Endothelial cell of umbilical vein (primary cell): ENCODE measurements at regions not wholly inside any gene's neighbourhood (a gene's known extent, or its start where the extent isn't known, plus 50 kb on each side); places are given as distances from the start of the nearest gene placed in this dataset.

Experiments
- BruUV-seq: library from RNA; stranded (reverse); fragments of 400-500 nt; replicated peaks from 2 replicates; lab custom pipeline; 2021; lab: Mats Ljungman, UMichigan
- CTCF ChIA-PET: fragments of 300-600, 350-600 bp; sonication (Branson Sonifier 250); formaldehyde crosslinking; loops from one replicate; lab custom pipeline; 2021; ENCODE audit warnings: antibody characterized with exemption, inconsistent platforms; lab: Charles Lee
- POLR2A ChIA-PET: fragments of 300-600, 350-600 bp; sonication (Branson Sonifier 250); formaldehyde crosslinking; loops from one replicate; lab custom pipeline; 2021; ENCODE audit warnings: antibody characterized with exemption, inconsistent platforms; lab: Charles Lee
- DNase-seq: peaks from one replicate; pipeline ENCODE4 v3.0.0-alpha.2; 2011; ENCODE audit warnings: low read depth, low spot score
- FAIRE-seq: peaks from 2 replicates; lab custom pipeline; 2011; peaks lifted over from hg19 to GRCh38; lab: Jason Lieb, UNC
- H2AFZ ChIP-seq: 2 replicates; pipeline ENCODE4 v1.6.0; 2012; ENCODE audit warnings: low read depth, low read length, control low read depth, inconsistent platforms
- H3K27ac ChIP-seq: 2 replicates; pipeline ENCODE4 v1.5.1; 2011; ENCODE audit warnings: low read depth, mild to moderate bottlenecking, control low read depth, low read length, moderate library complexity; ENCODE audit not compliant: insufficient read depth
- H3K27me3 ChIP-seq, 2 experiments: 2 replicates each; pipeline versions ENCODE4 v1.6.0 to v1.6.1; 2011; ENCODE audit warnings: low read length in 2 of 2, mixed read lengths in 1 of 2; ENCODE audit not compliant: control insufficient read depth in 2 of 2, insufficient read depth in 2 of 2
- H3K36me3 ChIP-seq, 2 experiments: 2 replicates in 1 of 2; 3 replicates in 1 of 2; pipeline ENCODE4 v1.5.1; 2011; ENCODE audit warnings: low read length in 2 of 2, mild to moderate bottlenecking in 1 of 2, moderate library complexity in 1 of 2; ENCODE audit not compliant: control insufficient read depth in 2 of 2, insufficient read depth in 2 of 2; ENCODE audit errors: extremely low read depth in 1 of 2
- H3K4me1 ChIP-seq: 3 replicates; pipeline ENCODE4 v1.5.1; 2011; ENCODE audit warnings: mild to moderate bottlenecking, low read length; ENCODE audit not compliant: control insufficient read depth, insufficient read depth; ENCODE audit errors: extremely low read depth
- H3K4me2 ChIP-seq: 2 replicates; pipeline ENCODE4 v1.6.1; 2011; ENCODE audit warnings: low read length, control low read depth, mixed read lengths; ENCODE audit not compliant: insufficient read depth
- H3K4me3 ChIP-seq, 3 experiments: fragments of 200-600 bp in 1 of 3; sonication (generic), shearing (Covaris generic) in 1 of 3; replicated peaks in 1 of 3; 2 replicates each; pipeline ENCODE4 v1.5.1; 2011 to 2016; ENCODE audit warnings: control low read depth in 3 of 3, low read length in 3 of 3, mild to moderate bottlenecking in 2 of 3, inconsistent platforms in 1 of 3, low read depth in 1 of 3, moderate library complexity in 1 of 3; ENCODE audit not compliant: insufficient read depth in 1 of 3
- H3K79me2 ChIP-seq: 2 replicates; pipeline ENCODE4 v1.6.0; 2012; ENCODE audit warnings: low read length, inconsistent platforms; ENCODE audit not compliant: control insufficient read depth, insufficient read depth
- H3K9ac ChIP-seq: replicated peaks from 2 replicates; pipeline ENCODE3; 2011; ENCODE audit warnings: low read length, control low read depth; ENCODE audit not compliant: insufficient read depth; ENCODE audit errors: extremely low read depth
- H3K9me1 ChIP-seq: replicated peaks from 3 replicates; pipeline ENCODE4 v1.6.0; 2011; ENCODE audit warnings: mild to moderate bottlenecking, low read length; ENCODE audit not compliant: control insufficient read depth, insufficient read depth; ENCODE audit errors: extremely low read depth
- H3K9me3 ChIP-seq: replicated peaks from 2 replicates; pipeline ENCODE4 v1.5.1; 2012; ENCODE audit warnings: low read length, inconsistent platforms; ENCODE audit not compliant: control insufficient read depth, insufficient read depth
- H4K20me1 ChIP-seq: replicated peaks from 2 replicates; pipeline ENCODE3; 2011; ENCODE audit warnings: mild to moderate bottlenecking, low read length; ENCODE audit not compliant: control insufficient read depth, insufficient read depth; ENCODE audit errors: extremely low read depth
- EZH2 ChIP-seq: IDR thresholded peaks from 2 replicates; pipeline ENCODE4 v1.6.1; 2012; ENCODE audit warnings: borderline replicate concordance, low read depth, mild to moderate bottlenecking, moderate library complexity, low read length, inconsistent platforms; ENCODE audit not compliant: severe bottlenecking
- FOS ChIP-seq: IDR thresholded peaks from 2 replicates; pipeline ENCODE4 v1.6.1; 2011; ENCODE audit warnings: mild to moderate bottlenecking, low read length, moderate library complexity, borderline replicate concordance; ENCODE audit not compliant: insufficient read depth
- GATA2 ChIP-seq: IDR thresholded peaks from 2 replicates; pipeline ENCODE4 v1.7.0; 2011; ENCODE audit warnings: low read depth, mild to moderate bottlenecking, moderate library complexity, mixed read lengths, low read length; ENCODE audit not compliant: insufficient read length, insufficient read depth
- JUN ChIP-seq: IDR thresholded peaks from 2 replicates; pipeline ENCODE4 v1.6.1; 2011; ENCODE audit warnings: borderline replicate concordance, low read depth; ENCODE audit not compliant: insufficient read length, insufficient read depth
- MAX ChIP-seq: IDR thresholded peaks from 2 replicates; pipeline ENCODE4 v1.6.1; 2011; ENCODE audit not compliant: insufficient read depth, insufficient read length
- MYC ChIP-seq: IDR thresholded peaks from one replicate; pipeline ENCODE4 v1.6.1; 2011; ENCODE audit warnings: mild to moderate bottlenecking, low read depth, low read length
- POLR2A ChIP-seq: IDR thresholded peaks from 2 replicates; pipeline ENCODE4 v1.6.1; 2012; ENCODE audit warnings: low read depth, mild to moderate bottlenecking, control low read depth, low read length
- POLR2AphosphoS5 ChIP-seq: IDR thresholded peaks from 2 replicates; pipeline ENCODE4 v1.6.1; 2012; ENCODE audit warnings: low read depth, mild to moderate bottlenecking, control low read depth, low read length, moderate library complexity; ENCODE audit not compliant: insufficient read depth
- dilution Hi-C: fragments of 300-500 bp; cut with MboI; formaldehyde crosslinking; loops from one replicate; pipeline ENCODE4 v1.15.0; 2019; ENCODE audit warnings: low sequenced_read_pairs; ENCODE audit not compliant: extremely low pct_ligation_motif_present
- intact Hi-C: fragments of 100-400 bp; cut with micrococcal nuclease; formaldehyde crosslinking; loops from one replicate; pipeline ENCODE4 v1.10.0; 2022

- Histone ChIP-seq H2AFZ (no peak overlapping the region), H3K27ac (no peak overlapping the region), H3K4me2 (no peak overlapping the region), H3K4me1 (no peaks in the 10 kb centered on the region), H3K36me3 (no peaks in the 10 kb centered on the region), H3K9me1 (no peaks in the 10 kb centered on the region), H4K20me1 (no peaks in the 10 kb centered on the region), H3K27me3 (no peaks in the 10 kb centered on the region), H3K9ac (no peak overlapping the region), H3K9me3 (no peaks in the 10 kb centered on the region), H3K79me2 (no peaks in the 10 kb centered on the region), H3K4me3 (no peak overlapping the region)
- intact Hi-C loops = no loop called here
- DNase-seq (no peak), FAIRE-seq (no peak)
- CTCF ChIA-PET = no interaction called here
- POLR2A ChIA-PET = no interaction called here
- dilution Hi-C loops = no loop called here
- no TSS peak for BruUV-seq
- TF ChIP-seq FOS = no peak
- no peak for TF ChIP-seq POLR2A
- TF ChIP-seq MAX = no peak
- no peak for TF ChIP-seq EZH2
- no peak for TF ChIP-seq POLR2AphosphoS5
Observed at GRCh38 chr1:60636946-60637345, 445.4 kb upstream of the NFIA start.

GRCh38 chr1:60634106-60634505, 448.3 kb upstream of the NFIA start:
- DNase-seq = no peak
- H2AFZ ChIP-seq = no peak overlapping the region
- H3K27ac ChIP-seq = no peak overlapping the region
- intact Hi-C loops (no loop called here), dilution Hi-C loops (no loop called here)
- no peak overlapping the region for H3K9ac ChIP-seq
- no peaks in the 10 kb centered on the region for H3K9me3 ChIP-seq
- no peaks in the 10 kb centered on the region for H3K4me1 ChIP-seq
- no peaks in the 10 kb centered on the region for H3K9me1 ChIP-seq
- no peaks in the 10 kb centered on the region for H3K79me2 ChIP-seq
- FAIRE-seq = no peak
- ChIA-PET CTCF (interaction anchor here (0.7 to 1.5 kb wide), 3 partner anchors 13 to 36 kb away, joined by 3 read pairs; no protein-coding TSS in a partner anchor), POLR2A (no interaction called here)
- no peak overlapping the region for H3K4me3 ChIP-seq
- H4K20me1 ChIP-seq = no peaks in the 10 kb centered on the region
- no peaks in the 10 kb centered on the region for H3K36me3 ChIP-seq
- no peaks in the 10 kb centered on the region for H3K27me3 ChIP-seq
- TF ChIP-seq FOS (no peak), JUN (no peak), MYC (no peak), POLR2A (no peak), POLR2AphosphoS5 (no peak), MAX (no peak), GATA2 (no peak), EZH2 (no peak)
- no TSS peak for BruUV-seq
- no peak overlapping the region for H3K4me2 ChIP-seq
